ENCODE measurements at regions not wholly inside any gene's neighbourhood (a gene's known extent, or its start where the extent isn't known, plus 50 kb on each side); places are given as distances from the start of the nearest gene placed in this dataset.

DNA sequence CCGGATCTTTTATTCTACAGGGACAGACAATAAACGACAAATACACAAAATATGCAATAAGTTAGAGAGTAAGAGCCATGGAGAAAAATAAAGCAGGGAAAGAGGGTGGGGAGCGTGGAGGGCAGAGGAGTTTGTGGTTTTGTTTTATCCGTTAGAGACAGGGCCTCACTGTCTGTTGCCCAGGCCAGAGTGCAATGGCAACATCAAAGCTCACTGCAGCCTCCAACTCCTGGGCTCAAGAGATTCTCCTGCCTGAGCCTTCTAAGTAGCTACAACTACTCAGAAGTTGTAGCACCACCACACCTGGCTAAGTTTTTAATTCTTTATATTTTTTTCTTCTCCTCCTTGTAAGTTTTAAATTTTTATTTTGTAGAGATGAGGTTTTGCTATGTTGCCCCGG is 54.5 kb upstream of the CTNNA1 start:
- TF ChIP-seq, protein P1, sequence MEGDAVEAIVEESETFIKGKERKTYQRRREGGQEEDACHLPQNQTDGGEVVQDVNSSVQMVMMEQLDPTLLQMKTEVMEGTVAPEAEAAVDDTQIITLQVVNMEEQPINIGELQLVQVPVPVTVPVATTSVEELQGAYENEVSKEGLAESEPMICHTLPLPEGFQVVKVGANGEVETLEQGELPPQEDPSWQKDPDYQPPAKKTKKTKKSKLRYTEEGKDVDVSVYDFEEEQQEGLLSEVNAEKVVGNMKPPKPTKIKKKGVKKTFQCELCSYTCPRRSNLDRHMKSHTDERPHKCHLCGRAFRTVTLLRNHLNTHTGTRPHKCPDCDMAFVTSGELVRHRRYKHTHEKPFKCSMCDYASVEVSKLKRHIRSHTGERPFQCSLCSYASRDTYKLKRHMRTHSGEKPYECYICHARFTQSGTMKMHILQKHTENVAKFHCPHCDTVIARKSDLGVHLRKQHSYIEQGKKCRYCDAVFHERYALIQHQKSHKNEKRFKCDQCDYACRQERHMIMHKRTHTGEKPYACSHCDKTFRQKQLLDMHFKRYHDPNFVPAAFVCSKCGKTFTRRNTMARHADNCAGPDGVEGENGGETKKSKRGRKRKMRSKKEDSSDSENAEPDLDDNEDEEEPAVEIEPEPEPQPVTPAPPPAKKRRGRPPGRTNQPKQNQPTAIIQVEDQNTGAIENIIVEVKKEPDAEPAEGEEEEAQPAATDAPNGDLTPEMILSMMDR (conservative IDR thresholded peaks at IDR 0.05 in 1 of 2, IDR thresholded peaks at IDR 0.05 in 1 of 2; ENCODE audit: extremely low read depth in 1 of 2, insufficient read depth in 1 of 2, low read depth in 1 of 2, low read length in 2 of 2): no peak
- no peak for TF ChIP-seq EZH2 (IDR thresholded peaks at IDR 0.05; ENCODE audit: borderline replicate concordance, low read length)

All from mammary epithelial cell (primary cell).